Keratinocyte (primary cell): ENCODE measurements at regions not wholly inside any gene's neighbourhood (a gene's known extent, or its start where the extent isn't known, plus 50 kb on each side); places are given as distances from the start of the nearest gene placed in this dataset.
A peak's percentile ranks its signal among the peaks of the same experiment; 100 is the strongest.
"Not testable (repeated sequence)": the region's sequence is repeated elsewhere in the genome, so short reads cannot be mapped to it uniquely, and the experiment has no call there.

Experiments used
- DNase-seq: peaks from one replicate; pipeline ENCODE4 v3.0.0-alpha.2; 2011; ENCODE audit warnings: low read depth, missing footprints, low spot score
- FAIRE-seq: peaks from 2 replicates; lab custom pipeline; 2011; peaks lifted over from hg19 to GRCh38; lab: Jason Lieb, UNC
- H2AFZ ChIP-seq: 2 replicates; pipeline ENCODE4 v1.6.0; 2012; ENCODE audit warnings: low read length, control low read depth, inconsistent platforms; ENCODE audit not compliant: control insufficient read depth
- H3K27ac ChIP-seq: 2 replicates; pipeline ENCODE4 v1.5.1; 2011; ENCODE audit warnings: low read length; ENCODE audit not compliant: control insufficient read depth, insufficient read depth
- H3K27me3 ChIP-seq: 3 replicates; pipeline ENCODE4 v1.6.0; 2011; ENCODE audit warnings: low read length; ENCODE audit not compliant: control insufficient read depth, insufficient read depth; ENCODE audit errors: extremely low read depth
- H3K36me3 ChIP-seq, 2 experiments: 2 replicates in 1 of 2; 3 replicates in 1 of 2; pipeline ENCODE4 v1.5.1; 2011; ENCODE audit warnings: low read length in 2 of 2, mild to moderate bottlenecking in 1 of 2; ENCODE audit not compliant: control insufficient read depth in 2 of 2, insufficient read depth in 2 of 2; ENCODE audit errors: extremely low read depth in 1 of 2
- H3K4me1 ChIP-seq: 3 replicates; pipeline ENCODE4 v1.5.1; 2011; ENCODE audit warnings: low read length; ENCODE audit not compliant: control insufficient read depth, insufficient read depth; ENCODE audit errors: extremely low read depth
- H3K4me2 ChIP-seq: 3 replicates; pipeline ENCODE4 v1.6.0; 2011; ENCODE audit warnings: low read depth, low read length; ENCODE audit not compliant: control insufficient read depth, insufficient read depth; ENCODE audit errors: extremely low read depth
- H3K4me3 ChIP-seq, 3 experiments: fragments of 200-600 bp in 1 of 3; sonication (generic) in 1 of 3; 2 replicates in 2 of 3; 3 replicates in 1 of 3; pipeline ENCODE4 v1.5.1; 2011 to 2016; ENCODE audit warnings: low read length in 3 of 3, mild to moderate bottlenecking in 3 of 3, control low read depth in 2 of 3, inconsistent platforms in 1 of 3, low read depth in 1 of 3, mixed read lengths in 1 of 3, mixed run types in 1 of 3, moderate library complexity in 1 of 3; ENCODE audit not compliant: control insufficient read depth in 2 of 3, insufficient read depth in 2 of 3; ENCODE audit errors: extremely low read depth in 1 of 3
- H3K79me2 ChIP-seq: 2 replicates; pipeline ENCODE4 v1.6.0; 2012; ENCODE audit warnings: low read length; ENCODE audit not compliant: control insufficient read depth, insufficient read depth
- H3K9ac ChIP-seq: 3 replicates; pipeline ENCODE4 v1.6.0; 2011; ENCODE audit warnings: low read length; ENCODE audit not compliant: control insufficient read depth, insufficient read depth; ENCODE audit errors: extremely low read depth
- H3K9me1 ChIP-seq: 3 replicates; pipeline ENCODE4 v1.6.0; 2011; ENCODE audit warnings: low read length; ENCODE audit not compliant: control insufficient read depth, insufficient read depth; ENCODE audit errors: extremely low read depth
- H3K9me3 ChIP-seq: 2 replicates; pipeline ENCODE4 v1.5.1; 2012; ENCODE audit warnings: low read depth, low read length; ENCODE audit not compliant: control insufficient read depth
- H4K20me1 ChIP-seq: 3 replicates; pipeline ENCODE4 v1.6.0; 2011; ENCODE audit warnings: low read length; ENCODE audit not compliant: control insufficient read depth, insufficient read depth; ENCODE audit errors: extremely low read depth
- EZH2 ChIP-seq: IDR thresholded peaks from one replicate; pipeline ENCODE4 v1.6.1; 2012; ENCODE audit warnings: inconsistent platforms, mild to moderate bottlenecking, low read length, moderate library complexity
- dilution Hi-C: fragments of 300-500 bp; cut with MboI; formaldehyde crosslinking; loops from one replicate; pipeline ENCODE4 v1.7.0; 2020; ENCODE audit warnings: low sequenced_read_pairs; ENCODE audit not compliant: extremely low pct_ligation_motif_present
- TF ChIP-seq, protein P1 (sequence below), 3 experiments: IDR thresholded peaks in 1 of 3; conservative IDR thresholded peaks in 1 of 3; optimal IDR thresholded peaks in 1 of 3; 2 replicates in 2 of 3; 3 replicates in 1 of 3; pipeline versions ENCODE3 to v1.5.1; 2011; ENCODE audit warnings: low read length in 3 of 3, mild to moderate bottlenecking in 3 of 3, moderate library complexity in 2 of 3, control low read depth in 1 of 3, inconsistent platforms in 1 of 3; ENCODE audit not compliant: insufficient read depth in 2 of 3; ENCODE audit errors: extremely low read depth in 1 of 3

DNA sequence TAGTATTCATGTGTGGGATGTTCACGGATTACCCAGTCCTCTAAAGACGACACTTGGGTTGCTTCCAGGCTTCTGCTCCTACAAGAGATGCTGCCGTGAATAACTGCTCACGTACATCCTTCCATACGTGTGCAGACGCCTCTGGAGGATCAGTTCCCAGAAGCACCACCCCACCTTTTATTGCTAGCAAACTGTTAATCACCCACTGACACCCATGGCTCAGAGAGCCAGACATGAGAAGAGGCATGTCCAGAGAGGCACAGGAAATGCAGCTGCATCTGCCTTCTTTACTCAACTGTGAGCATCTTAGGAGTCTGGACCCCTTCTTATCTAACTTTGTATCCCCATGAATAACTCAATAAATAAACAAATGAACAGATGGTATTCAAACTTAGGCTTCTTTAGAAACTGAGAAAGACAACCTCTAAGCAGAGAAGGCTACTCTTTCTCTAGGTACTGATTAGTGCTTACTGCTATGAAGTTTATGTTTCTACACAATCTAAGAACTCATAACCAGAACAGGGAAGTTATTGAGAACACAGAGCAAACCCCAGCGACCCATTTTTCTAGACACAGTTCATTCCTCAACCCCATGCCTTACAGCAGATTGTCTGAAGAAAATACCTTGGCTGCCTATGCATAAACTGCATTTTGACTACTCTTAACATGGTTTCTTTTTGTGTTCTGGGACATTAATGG lies 228.7 kb upstream of the RREB1 start:
- Histone ChIP-seq H3K9me1 (no peaks in the 10 kb centered on the region), H3K4me3 (no peak overlapping the region), H3K9me3 (no peaks in the 10 kb centered on the region), H4K20me1 (no peaks in the 10 kb centered on the region), H3K4me1 (peaks cover 23% of the 10 kb centered on the region), H3K9ac (no peak overlapping the region), H2AFZ (peak overlapping the region; percentile 1), H3K36me3 (no peaks in the 10 kb centered on the region), H3K27ac (peak overlapping the region; percentile 66), H3K79me2 (no peaks in the 10 kb centered on the region), H3K4me2 (peak overlapping the region; percentile 27), H3K27me3 (no peaks in the 10 kb centered on the region)
- FAIRE-seq: peak; percentile 88
- no peak for TF ChIP-seq EZH2
- TF ChIP-seq, protein P1, sequence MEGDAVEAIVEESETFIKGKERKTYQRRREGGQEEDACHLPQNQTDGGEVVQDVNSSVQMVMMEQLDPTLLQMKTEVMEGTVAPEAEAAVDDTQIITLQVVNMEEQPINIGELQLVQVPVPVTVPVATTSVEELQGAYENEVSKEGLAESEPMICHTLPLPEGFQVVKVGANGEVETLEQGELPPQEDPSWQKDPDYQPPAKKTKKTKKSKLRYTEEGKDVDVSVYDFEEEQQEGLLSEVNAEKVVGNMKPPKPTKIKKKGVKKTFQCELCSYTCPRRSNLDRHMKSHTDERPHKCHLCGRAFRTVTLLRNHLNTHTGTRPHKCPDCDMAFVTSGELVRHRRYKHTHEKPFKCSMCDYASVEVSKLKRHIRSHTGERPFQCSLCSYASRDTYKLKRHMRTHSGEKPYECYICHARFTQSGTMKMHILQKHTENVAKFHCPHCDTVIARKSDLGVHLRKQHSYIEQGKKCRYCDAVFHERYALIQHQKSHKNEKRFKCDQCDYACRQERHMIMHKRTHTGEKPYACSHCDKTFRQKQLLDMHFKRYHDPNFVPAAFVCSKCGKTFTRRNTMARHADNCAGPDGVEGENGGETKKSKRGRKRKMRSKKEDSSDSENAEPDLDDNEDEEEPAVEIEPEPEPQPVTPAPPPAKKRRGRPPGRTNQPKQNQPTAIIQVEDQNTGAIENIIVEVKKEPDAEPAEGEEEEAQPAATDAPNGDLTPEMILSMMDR (optimal IDR thresholded peaks at IDR 0.05 in 1 of 3, IDR thresholded peaks at IDR 0.05 in 1 of 3, conservative IDR thresholded peaks at IDR 0.05 in 1 of 3; ENCODE audit: extremely low read depth in 1 of 3, insufficient read depth in 2 of 3, low read length in 3 of 3): no peak
- peak; percentile 48 for DNase-seq
- dilution Hi-C loops: no loop called here

DNA sequence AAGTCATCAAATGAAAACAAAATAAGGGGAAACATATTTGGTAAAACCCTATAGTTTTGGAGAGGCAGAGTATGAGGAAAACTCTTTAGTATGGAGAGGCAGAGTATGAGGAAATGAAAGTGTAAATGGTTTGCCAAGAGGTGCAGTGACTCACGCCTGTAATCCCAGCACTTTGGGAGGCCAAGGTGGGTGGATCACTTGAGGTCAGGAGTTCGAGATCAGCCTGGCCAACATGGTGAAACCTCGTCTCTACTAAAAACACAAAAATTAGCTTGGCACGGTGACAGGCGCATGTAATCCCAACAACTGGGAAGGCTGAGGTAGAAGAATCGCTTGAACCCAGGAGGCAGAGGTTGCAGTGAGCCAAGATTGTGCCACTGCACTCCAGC lies 228.2 kb upstream of the RREB1 start:
- H2AFZ ChIP-seq, dilution Hi-C loops, H3K27me3 ChIP-seq: not testable (repeated sequence)

More for the DNA sequence above, 228.2 kb upstream of the RREB1 start:
- FAIRE-seq, H3K79me2 ChIP-seq, H3K9me3 ChIP-seq, DNase-seq, H3K9me1 ChIP-seq, H4K20me1 ChIP-seq, H3K36me3 ChIP-seq, H3K4me3 ChIP-seq, H3K9ac ChIP-seq: not testable (repeated sequence)
- Histone ChIP-seq H3K27ac (peak overlapping the region; percentile 66), H3K4me2 (peak overlapping the region; percentile 27), H3K4me1 (peaks cover 23% of the 10 kb centered on the region)
